Loucy (cell line): ENCODE measurements at regions not wholly inside any gene's neighbourhood (a gene's known extent, or its start where the extent isn't known, plus 50 kb on each side); places are given as distances from the start of the nearest gene placed in this dataset.
"Not testable (repeated sequence)": the region's sequence is repeated elsewhere in the genome, so short reads cannot be mapped to it uniquely, and the experiment has no call there.

ENCODE experiments used
- H2AFZ ChIP-seq: fragments of 200-600 bp; sonication (generic); 2 replicates; pipeline ENCODE4 v1.6.0; 2016; ENCODE audit warnings: antibody characterized with exemption, mild to moderate bottlenecking, low read length, moderate library complexity
- H3F3A ChIP-seq: fragments of 200-600 bp; 2 replicates; pipeline ENCODE4 v1.6.0; 2016; ENCODE audit warnings: antibody characterized with exemption, low read depth, mild to moderate bottlenecking
- H3K27me3 ChIP-seq: fragments of 200-600 bp; sonication (generic); 2 replicates; pipeline ENCODE4 v1.6.1; 2014; ENCODE audit warnings: low read length, mild to moderate bottlenecking; ENCODE audit not compliant: insufficient read depth, poor library complexity, severe bottlenecking
- H3K36me3 ChIP-seq: fragments of 200-600 bp; sonication (generic); 2 replicates; pipeline ENCODE4 v1.6.1; 2016; ENCODE audit warnings: low read length; ENCODE audit not compliant: insufficient read depth
- H3K4me1 ChIP-seq: fragments of 200-600 bp; sonication (generic); 2 replicates; pipeline ENCODE4 v1.5.1; 2014; ENCODE audit warnings: low read length, mild to moderate bottlenecking; ENCODE audit not compliant: insufficient read depth, poor library complexity, severe bottlenecking
- H3K4me2 ChIP-seq: fragments of 200-600 bp; sonication (generic); 2 replicates; pipeline ENCODE4 v1.6.0; 2014; ENCODE audit warnings: antibody characterized with exemption, low read length, low read depth, mild to moderate bottlenecking; ENCODE audit not compliant: poor library complexity, severe bottlenecking
- H3K4me3 ChIP-seq: fragments of 200-600 bp; sonication (generic); 2 replicates; pipeline ENCODE4 v1.5.1; 2014; ENCODE audit warnings: low read length, mild to moderate bottlenecking, mixed read lengths; ENCODE audit not compliant: poor library complexity, severe bottlenecking
- H3K79me2 ChIP-seq: fragments of 200-600 bp; sonication (generic); 2 replicates; pipeline ENCODE4 v1.6.1; 2014; ENCODE audit warnings: low read length; ENCODE audit not compliant: insufficient read depth
- H3K9ac ChIP-seq: fragments of 200-600 bp; sonication (generic); 2 replicates; pipeline ENCODE4 v1.6.0; 2014; ENCODE audit warnings: mild to moderate bottlenecking, low read depth, low read length, moderate library complexity; ENCODE audit not compliant: poor library complexity, severe bottlenecking
- H3K9me2 ChIP-seq: fragments of 200-600 bp; sonication (generic); replicated peaks from 2 replicates; pipeline ENCODE4 v1.6.1; 2016; ENCODE audit warnings: low read depth, low read length, mixed read lengths
- H3K9me3 ChIP-seq: fragments of 200-600 bp; sonication (generic); 2 replicates; pipeline ENCODE4 v1.6.1; 2014; ENCODE audit warnings: mild to moderate bottlenecking, antibody characterized with exemption, low read length, low read depth; ENCODE audit not compliant: insufficient read depth
- H4K20me1 ChIP-seq: fragments of 200-600 bp; sonication (generic); 2 replicates; pipeline ENCODE4 v1.6.0; 2014; ENCODE audit warnings: antibody characterized with exemption, low read length, mild to moderate bottlenecking; ENCODE audit not compliant: insufficient read depth, poor library complexity, severe bottlenecking
- EZH2phosphoT487 ChIP-seq: fragments of 200-600 bp; IDR thresholded peaks from 2 replicates; pipeline ENCODE4 v1.6.1; 2018; ENCODE audit warnings: antibody characterized with exemption, mild to moderate bottlenecking, moderate library complexity, borderline replicate concordance
- TF ChIP-seq, protein P1 (sequence below): fragments of 200-600 bp; sonication (generic); conservative IDR thresholded peaks from 2 replicates; pipeline ENCODE4 v1.5.1; 2014; ENCODE audit warnings: mild to moderate bottlenecking, antibody characterized with exemption, low read length

DNA sequence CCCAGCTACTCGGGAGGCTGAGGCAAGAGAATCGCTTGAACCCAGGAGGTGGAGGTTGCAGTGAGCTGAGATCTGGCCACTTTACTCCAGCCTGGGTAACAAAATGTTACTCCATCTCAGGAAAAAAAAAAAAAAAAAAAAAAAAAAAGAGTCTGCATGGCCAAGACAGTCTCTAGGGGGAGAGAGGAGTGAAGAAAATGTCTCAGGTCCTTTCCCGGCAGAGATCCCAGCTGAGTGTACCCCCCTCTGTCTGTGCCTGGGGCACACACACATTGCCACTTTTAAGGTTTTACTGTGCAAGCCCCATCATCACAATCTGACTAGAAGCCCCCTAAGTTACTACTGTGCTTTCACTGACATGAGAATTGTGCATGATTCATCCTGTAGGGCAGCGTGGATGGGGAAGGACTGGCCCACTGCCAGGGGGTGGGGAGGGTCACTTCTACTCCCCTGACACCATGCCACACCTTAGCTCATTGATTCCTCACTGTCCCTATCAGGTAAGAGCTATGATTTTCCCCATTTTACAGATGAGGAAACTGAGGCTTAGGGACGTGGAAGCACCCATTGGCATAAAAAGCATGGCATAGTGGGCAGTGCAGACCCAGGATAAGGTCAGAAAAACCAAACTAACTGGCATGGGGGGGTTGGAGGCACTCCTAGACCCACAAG, 102.3 kb upstream of the LARP1 start:
- no peak overlapping the region for H3K9ac ChIP-seq
- H3K4me2 ChIP-seq, result no peak overlapping the region
- H3K27me3 ChIP-seq, result no peaks in the 10 kb centered on the region
- TF ChIP-seq, protein P1, sequence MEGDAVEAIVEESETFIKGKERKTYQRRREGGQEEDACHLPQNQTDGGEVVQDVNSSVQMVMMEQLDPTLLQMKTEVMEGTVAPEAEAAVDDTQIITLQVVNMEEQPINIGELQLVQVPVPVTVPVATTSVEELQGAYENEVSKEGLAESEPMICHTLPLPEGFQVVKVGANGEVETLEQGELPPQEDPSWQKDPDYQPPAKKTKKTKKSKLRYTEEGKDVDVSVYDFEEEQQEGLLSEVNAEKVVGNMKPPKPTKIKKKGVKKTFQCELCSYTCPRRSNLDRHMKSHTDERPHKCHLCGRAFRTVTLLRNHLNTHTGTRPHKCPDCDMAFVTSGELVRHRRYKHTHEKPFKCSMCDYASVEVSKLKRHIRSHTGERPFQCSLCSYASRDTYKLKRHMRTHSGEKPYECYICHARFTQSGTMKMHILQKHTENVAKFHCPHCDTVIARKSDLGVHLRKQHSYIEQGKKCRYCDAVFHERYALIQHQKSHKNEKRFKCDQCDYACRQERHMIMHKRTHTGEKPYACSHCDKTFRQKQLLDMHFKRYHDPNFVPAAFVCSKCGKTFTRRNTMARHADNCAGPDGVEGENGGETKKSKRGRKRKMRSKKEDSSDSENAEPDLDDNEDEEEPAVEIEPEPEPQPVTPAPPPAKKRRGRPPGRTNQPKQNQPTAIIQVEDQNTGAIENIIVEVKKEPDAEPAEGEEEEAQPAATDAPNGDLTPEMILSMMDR, result no peak
- TF ChIP-seq EZH2phosphoT487, result no peak
- no peak overlapping the region for H2AFZ ChIP-seq
- H4K20me1 ChIP-seq, result no peaks in the 10 kb centered on the region
- H3F3A ChIP-seq, result no peaks in the 10 kb centered on the region
- H3K36me3 ChIP-seq, result no peaks in the 10 kb centered on the region
- H3K79me2 ChIP-seq, result no peaks in the 10 kb centered on the region
- H3K9me3 ChIP-seq, result no peaks in the 10 kb centered on the region
- no peak overlapping the region for H3K4me3 ChIP-seq
- H3K4me1 ChIP-seq, result no peaks in the 10 kb centered on the region
- H3K9me2 ChIP-seq, result no peaks in the 10 kb centered on the region

DNA sequence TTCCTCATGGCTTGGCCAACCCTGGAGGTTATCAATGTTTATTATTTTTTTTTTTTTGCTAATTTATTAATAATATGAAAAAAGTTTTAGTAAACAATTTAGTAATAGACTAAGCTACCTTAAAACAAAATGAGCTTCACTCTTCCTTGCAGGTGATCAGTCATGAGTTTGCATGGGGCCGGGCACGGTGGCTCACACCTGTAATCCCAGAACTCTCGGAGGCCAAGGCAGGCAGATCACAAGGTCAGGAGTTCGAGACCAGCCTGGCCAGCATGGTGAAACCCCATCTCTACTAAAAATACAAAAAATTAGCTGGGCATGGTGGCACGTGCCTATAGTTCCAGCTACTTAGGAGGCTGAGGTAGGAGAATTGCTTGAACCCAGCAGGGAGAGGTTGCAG, 103.4 kb upstream of the LARP1 start:
- not testable (repeated sequence) for H3K9me2 ChIP-seq, H3F3A ChIP-seq, H4K20me1 ChIP-seq, H3K79me2 ChIP-seq, H3K36me3 ChIP-seq, H3K4me3 ChIP-seq, H2AFZ ChIP-seq, H3K4me1 ChIP-seq, H3K9ac ChIP-seq, H3K4me2 ChIP-seq, H3K9me3 ChIP-seq, H3K27me3 ChIP-seq

DNA sequence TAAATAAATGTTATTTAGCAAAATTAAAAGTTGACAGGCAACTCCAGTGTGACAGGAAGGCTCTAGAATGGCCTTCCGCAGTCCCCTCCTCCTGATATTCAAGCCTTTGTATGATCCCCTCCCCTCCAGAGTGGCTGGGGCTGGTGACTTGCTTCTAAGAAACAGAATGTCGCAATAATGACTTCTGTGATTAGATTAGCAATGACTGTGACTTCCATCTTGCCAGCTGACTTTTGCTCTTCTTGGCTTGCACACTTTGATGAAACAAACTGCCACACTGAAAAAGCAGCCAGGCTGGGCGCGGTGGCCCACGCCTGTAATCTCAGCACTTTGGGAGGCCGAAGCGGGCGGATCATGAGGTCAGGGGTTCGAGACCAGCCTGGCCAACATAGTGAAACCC, 106.5 kb upstream of the LARP1 start:
- Histone ChIP-seq H2AFZ (no peak overlapping the region), H3F3A (no peaks in the 10 kb centered on the region), H3K4me3 (no peak overlapping the region), H3K27me3 (no peaks in the 10 kb centered on the region), H3K9me3 (no peaks in the 10 kb centered on the region), H3K4me2 (no peak overlapping the region), H3K36me3 (no peaks in the 10 kb centered on the region), H3K9me2 (no peaks in the 10 kb centered on the region), H3K4me1 (no peaks in the 10 kb centered on the region), H4K20me1 (no peaks in the 10 kb centered on the region), H3K9ac (no peak overlapping the region), H3K79me2 (no peaks in the 10 kb centered on the region)
- no peak for TF ChIP-seq EZH2phosphoT487

DNA sequence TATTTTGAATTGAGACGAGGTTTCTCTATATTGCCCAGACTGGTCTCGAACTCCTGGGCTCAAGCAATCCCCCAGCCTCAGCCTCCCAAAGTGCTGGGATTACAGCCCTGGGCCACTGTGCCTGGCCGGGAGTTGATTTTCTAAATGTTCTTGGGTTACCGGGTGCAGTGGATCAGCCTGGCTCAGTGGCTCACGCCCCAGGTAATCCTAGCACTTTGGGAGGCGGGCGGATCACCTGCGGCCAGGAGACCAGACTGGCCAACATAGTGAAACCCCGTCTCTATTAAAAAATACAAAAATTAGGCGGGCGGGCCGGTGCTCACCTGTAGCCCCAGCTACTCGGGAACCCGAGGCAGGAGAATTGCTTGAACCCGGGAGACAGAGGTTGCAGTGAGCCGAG, 106.9 kb upstream of the LARP1 start:
- no peak overlapping the region for H3K4me3 ChIP-seq
- no peaks in the 10 kb centered on the region for H3K36me3 ChIP-seq
- TF ChIP-seq, protein P1, result no peak
- no peak for TF ChIP-seq EZH2phosphoT487
- H3K27me3 ChIP-seq, result no peaks in the 10 kb centered on the region
- H3K9me3 ChIP-seq, result no peaks in the 10 kb centered on the region
- no peak overlapping the region for H3K9ac ChIP-seq
- H3K9me2 ChIP-seq, result no peaks in the 10 kb centered on the region
- H3F3A ChIP-seq, result no peaks in the 10 kb centered on the region
- no peaks in the 10 kb centered on the region for H4K20me1 ChIP-seq
- H3K4me2 ChIP-seq, result no peak overlapping the region
- H3K79me2 ChIP-seq, result no peaks in the 10 kb centered on the region
- no peak overlapping the region for H2AFZ ChIP-seq
- H3K4me1 ChIP-seq, result no peaks in the 10 kb centered on the region
